H1 (cell line): ENCODE measurements at regions not wholly inside any gene's neighbourhood (a gene's known extent, or its start where the extent isn't known, plus 50 kb on each side); places are given as distances from the start of the nearest gene placed in this dataset.
"Not testable (repeated sequence)": the region's sequence is repeated elsewhere in the genome, so short reads cannot be mapped to it uniquely, and the experiment has no call there.

ENCODE experiments used
- CTCF ChIA-PET: fragments of 300-600 bp; sonication (Branson Sonifier 250); formaldehyde crosslinking; loops from one replicate; lab custom pipeline; 2021; ENCODE audit not compliant: partially characterized antibody; lab: Charles Lee
- POLR2A ChIA-PET: fragments of 300-600 bp; sonication (Branson Sonifier 250); formaldehyde crosslinking; loops from one replicate; lab custom pipeline; 2021; ENCODE audit warnings: inconsistent platforms; ENCODE audit not compliant: partially characterized antibody; lab: Charles Lee
- DNase-seq, 2 experiments: peaks; one replicate each; pipeline versions ENCODE4 v3.0.0 to v3.0.0-alpha.2; 2010 to 2022; ENCODE audit warnings: low spot score in 2 of 2, low read depth in 1 of 2, mixed read lengths in 1 of 2
- FAIRE-seq: peaks from 2 replicates; lab custom pipeline; 2011; peaks lifted over from hg19 to GRCh38; lab: Jason Lieb, UNC
- H2AFZ ChIP-seq: 2 replicates; pipeline ENCODE4 v1.8.1; 2012; ENCODE audit warnings: low read length, inconsistent platforms
- H2AK5ac ChIP-seq: 2 replicates; pipeline ENCODE4 v1.6.1; 2013; ENCODE audit warnings: low read depth, low read length
- H2BK120ac ChIP-seq: replicated peaks from 2 replicates; pipeline ENCODE3; 2013; ENCODE audit warnings: low read depth, low read length, inconsistent platforms
- H2BK12ac ChIP-seq: 2 replicates; pipeline ENCODE4 v1.6.1; 2013; ENCODE audit warnings: low read depth, low read length
- H2BK15ac ChIP-seq: 2 replicates; pipeline ENCODE4 v1.6.1; 2013; ENCODE audit warnings: low read length
- H2BK20ac ChIP-seq: 2 replicates; pipeline ENCODE4 v1.6.1; 2013; ENCODE audit warnings: low read length
- H2BK5ac ChIP-seq: 2 replicates; pipeline ENCODE4 v1.6.1; 2013; ENCODE audit warnings: low read depth, low read length
- H3K14ac ChIP-seq: 2 replicates; pipeline ENCODE4 v1.6.1; 2013; ENCODE audit warnings: inconsistent platforms; ENCODE audit not compliant: insufficient read length
- H3K18ac ChIP-seq: 2 replicates; pipeline ENCODE4 v1.6.1; 2013; ENCODE audit warnings: low read length; ENCODE audit errors: extremely low read depth
- H3K23ac ChIP-seq: 2 replicates; pipeline ENCODE4 v1.6.1; 2013; ENCODE audit warnings: inconsistent platforms; ENCODE audit not compliant: insufficient read length
- H3K23me2 ChIP-seq: 2 replicates; pipeline ENCODE4 v1.6.1; 2013; ENCODE audit warnings: low read depth, low read length
- H3K27ac ChIP-seq: 2 replicates; pipeline ENCODE4 v1.6.1; 2011; ENCODE audit warnings: low read depth, low read length, inconsistent platforms
- H3K27me3 ChIP-seq, 4 experiments: replicated peaks in 1 of 4; 1 replicate in 1 of 4; 2 replicates in 3 of 4; pipeline versions ENCODE4 v1.6.1 to v1.8.1; 2011 to 2013; ENCODE audit warnings: low read length in 3 of 4, mild to moderate bottlenecking in 3 of 4, inconsistent platforms in 2 of 4, mixed read lengths in 2 of 4, moderate library complexity in 1 of 4; ENCODE audit not compliant: control insufficient read depth in 3 of 4, insufficient read depth in 3 of 4; ENCODE audit errors: extremely low read depth in 1 of 4
- H3K36me3 ChIP-seq, 4 experiments: 2 replicates each; pipeline versions ENCODE4 v1.6.1 to v1.8.1; 2011 to 2013; ENCODE audit warnings: mild to moderate bottlenecking in 4 of 4, low read length in 3 of 4, moderate library complexity in 2 of 4, control low read depth in 1 of 4, inconsistent platforms in 1 of 4; ENCODE audit not compliant: insufficient read depth in 4 of 4, control insufficient read depth in 2 of 4
- H3K4ac ChIP-seq: replicated peaks from 2 replicates; pipeline ENCODE3; 2013; ENCODE audit warnings: low read length, low read depth, mixed read lengths, inconsistent platforms; ENCODE audit not compliant: insufficient read length
- H3K4me1 ChIP-seq, 4 experiments: replicated peaks in 1 of 4; 1 replicate in 1 of 4; 2 replicates in 3 of 4; pipeline versions ENCODE4 v1.6.1 to v1.8.1; 2011 to 2013; ENCODE audit warnings: low read length in 3 of 4, inconsistent platforms in 2 of 4, mixed read lengths in 1 of 4; ENCODE audit not compliant: insufficient read depth in 4 of 4, control insufficient read depth in 3 of 4
- H3K4me2 ChIP-seq, 2 experiments: 2 replicates each; pipeline versions ENCODE4 v1.6.1 to v1.8.1; 2011 to 2013; ENCODE audit warnings: low read depth in 2 of 2, low read length in 2 of 2, control low read depth in 1 of 2, inconsistent platforms in 1 of 2, mild to moderate bottlenecking in 1 of 2; ENCODE audit not compliant: insufficient read depth in 1 of 2
- H3K4me3 ChIP-seq, 4 experiments: fragments of 200-600, 300-600 bp in 1 of 4; sonication (generic), shearing (Covaris generic), sonication (Bioruptor Twin) in 1 of 4; 2 replicates each; pipeline versions ENCODE4 v1.5.1 to v1.8.1; 2011 to 2016; ENCODE audit warnings: low read length in 4 of 4, low read depth in 3 of 4, control low read depth in 2 of 4, inconsistent platforms in 2 of 4, mild to moderate bottlenecking in 2 of 4, mixed read lengths in 1 of 4, moderate library complexity in 1 of 4; ENCODE audit not compliant: insufficient read depth in 2 of 4; ENCODE audit errors: extremely low read depth in 1 of 4
- H3K56ac ChIP-seq: replicated peaks from 2 replicates; pipeline ENCODE3; 2013; ENCODE audit warnings: low read depth, mild to moderate bottlenecking, mixed read lengths, low read length, inconsistent platforms; ENCODE audit not compliant: insufficient read length
- H3K79me1 ChIP-seq: 2 replicates; pipeline ENCODE4 v1.6.1; 2013; ENCODE audit warnings: low read depth, low read length, control low read depth
- H3K79me2 ChIP-seq, 2 experiments: 2 replicates each; pipeline versions ENCODE4 v1.6.1 to v1.8.1; 2012 to 2013; ENCODE audit warnings: low read length in 2 of 2, mild to moderate bottlenecking in 2 of 2, inconsistent platforms in 1 of 2; ENCODE audit not compliant: insufficient read depth in 2 of 2, control insufficient read depth in 1 of 2
- H3K9ac ChIP-seq, 4 experiments: replicated peaks in 1 of 4; 1 replicate in 1 of 4; 2 replicates in 3 of 4; pipeline versions ENCODE4 v1.6.1 to v1.8.1; 2011 to 2013; ENCODE audit warnings: low read depth in 3 of 4, low read length in 3 of 4, control low read depth in 2 of 4, mild to moderate bottlenecking in 2 of 4, moderate library complexity in 2 of 4, inconsistent platforms in 1 of 4; ENCODE audit errors: extremely low read depth in 1 of 4
- H3K9me3 ChIP-seq, 2 experiments: 2 replicates each; pipeline versions ENCODE4 v1.6.1 to v1.8.1; 2012 to 2013; ENCODE audit warnings: mild to moderate bottlenecking in 2 of 2, moderate library complexity in 2 of 2, control low read depth in 1 of 2, inconsistent platforms in 1 of 2, low read depth in 1 of 2, low read length in 1 of 2, mixed read lengths in 1 of 2; ENCODE audit not compliant: insufficient read depth in 2 of 2
- H4K20me1 ChIP-seq, 2 experiments: replicated peaks in 1 of 2; 2 replicates each; pipeline versions ENCODE3 to v1.8.1; 2011 to 2013; ENCODE audit warnings: inconsistent platforms in 2 of 2, low read length in 2 of 2, mild to moderate bottlenecking in 1 of 2; ENCODE audit not compliant: insufficient read depth in 2 of 2, control insufficient read depth in 1 of 2
- H4K5ac ChIP-seq: 2 replicates; pipeline ENCODE4 v1.6.1; 2013; ENCODE audit warnings: low read length, low read depth, mixed read lengths, inconsistent platforms; ENCODE audit not compliant: insufficient read length
- H4K8ac ChIP-seq: 2 replicates; pipeline ENCODE4 v1.8.0; 2013; ENCODE audit warnings: mild to moderate bottlenecking, moderate library complexity, low read length, inconsistent platforms; ENCODE audit not compliant: insufficient read depth; ENCODE audit errors: extremely low read depth
- H4K91ac ChIP-seq: replicated peaks from 2 replicates; pipeline ENCODE3; 2013; ENCODE audit warnings: low read length, mixed read lengths, inconsistent platforms; ENCODE audit not compliant: insufficient read length
- WGBS, 2 experiments: shearing (Covaris generic) in 1 of 2; methylation state at CpG; one replicate each; pipeline versions ENCODE4 v1.1.6 to v1.1.7; 2013 to 2015; ENCODE audit warnings: low lambda C conversion rate in 2 of 2, mixed read lengths in 2 of 2, inconsistent platforms in 1 of 2, low coverage in 1 of 2, missing lambda C conversion rate in 1 of 2; ENCODE audit not compliant: insufficient replicate concordance in 2 of 2, insufficient coverage in 1 of 2, insufficient read length in 1 of 2; ENCODE audit errors: extremely low coverage in 1 of 2, missing lambda C conversion rate in 1 of 2; 5-methylcytosine and 5-hydroxymethylcytosine counted together

GRCh38 chr5:176040105-176040801 lies 72.1 kb upstream of the THOC3 start:
- H3K36me3 ChIP-seq, H4K91ac ChIP-seq, H2BK12ac ChIP-seq, H3K4me3 ChIP-seq, H3K23ac ChIP-seq, FAIRE-seq, H4K8ac ChIP-seq, H3K79me1 ChIP-seq, H4K5ac ChIP-seq, H3K14ac ChIP-seq, H4K20me1 ChIP-seq, H3K27me3 ChIP-seq, POLR2A ChIA-PET, H3K4ac ChIP-seq, H3K18ac ChIP-seq, H3K79me2 ChIP-seq, H3K9me3 ChIP-seq, H3K27ac ChIP-seq, H2BK20ac ChIP-seq, H3K23me2 ChIP-seq, H3K4me1 ChIP-seq, H2AFZ ChIP-seq, H3K4me2 ChIP-seq, H2AK5ac ChIP-seq, H2BK5ac ChIP-seq, H2BK15ac ChIP-seq, H3K9ac ChIP-seq, DNase-seq, H2BK120ac ChIP-seq, H3K56ac ChIP-seq: not testable (repeated sequence)
- CTCF ChIA-PET, result interaction anchor here (0.7 kb wide), 1 partner anchor 9 kb away, joined by 3 read pairs; no protein-coding TSS in a partner anchor
- WGBS, 2 experiments, result 90% methylated on average over 11 of the region's 12 CpGs; no CpG with 5 or more reads in 1 of the 2 experiments
